HPDE6-E6E7 (cell line): ENCODE measurements at regions not wholly inside any gene's neighbourhood (a gene's known extent, or its start where the extent isn't known, plus 50 kb on each side); places are given as distances from the start of the nearest gene placed in this dataset.

Source experiments
- DNase-seq: peaks from one replicate; pipeline ENCODE4 v3.0.0; 2011; ENCODE audit warnings: missing footprints; ENCODE audit errors: extremely low spot score

- DNase-seq: no peak
Measured at GRCh38 chr20:12371990-12372389, 454.3 kb downstream of the BTBD3 start.

DNA sequence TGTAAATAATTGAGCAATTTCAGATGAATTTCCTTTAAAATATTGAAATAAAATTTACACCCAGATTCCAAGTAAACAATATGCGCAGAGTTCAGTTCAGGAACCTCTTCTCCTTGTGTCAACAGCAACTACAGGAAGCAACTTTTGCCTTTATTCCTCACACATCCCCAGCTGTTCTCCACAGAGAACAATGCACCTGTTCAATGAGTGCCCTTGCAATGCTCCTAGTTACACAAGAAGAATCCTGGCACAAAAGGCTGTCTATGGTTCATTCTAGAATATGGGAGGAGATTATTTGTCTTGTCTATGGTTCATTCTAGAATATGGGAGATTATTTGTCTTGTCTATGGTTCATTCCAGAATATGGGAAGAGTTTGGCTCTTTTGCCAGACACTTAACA, 454.9 kb downstream of the BTBD3 start:
- DNase-seq: no peak

GRCh38 chr20:12375967-12376366, 458.3 kb downstream of the BTBD3 start:
- DNase-seq: no peak

- no peak for DNase-seq
Measured at GRCh38 chr20:12383821-12384220, 466.1 kb downstream of the BTBD3 start.

- DNase-seq: no peak
Measured at GRCh38 chr20:12386821-12387220, 469.1 kb downstream of the BTBD3 start.

DNA sequence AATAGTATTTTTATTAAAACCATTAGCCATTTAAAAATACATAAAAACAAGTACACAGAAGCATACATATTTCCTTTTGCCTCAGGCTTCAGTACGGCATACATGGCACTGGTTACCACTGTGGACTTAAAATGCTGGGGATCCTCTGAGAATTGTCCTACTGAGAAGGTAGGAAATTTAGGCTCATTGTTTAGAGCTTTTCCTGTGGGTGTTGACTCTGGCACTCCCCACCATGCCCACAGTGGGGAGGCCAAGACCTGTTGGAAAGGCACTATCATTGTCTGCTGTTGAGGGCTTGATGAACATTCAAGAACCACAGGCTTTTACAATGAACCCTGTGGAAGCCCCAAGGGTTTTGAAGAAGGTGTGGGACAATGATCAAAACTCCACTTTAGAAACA, 473.4 kb downstream of the BTBD3 start:
- DNase-seq: no peak

DNA sequence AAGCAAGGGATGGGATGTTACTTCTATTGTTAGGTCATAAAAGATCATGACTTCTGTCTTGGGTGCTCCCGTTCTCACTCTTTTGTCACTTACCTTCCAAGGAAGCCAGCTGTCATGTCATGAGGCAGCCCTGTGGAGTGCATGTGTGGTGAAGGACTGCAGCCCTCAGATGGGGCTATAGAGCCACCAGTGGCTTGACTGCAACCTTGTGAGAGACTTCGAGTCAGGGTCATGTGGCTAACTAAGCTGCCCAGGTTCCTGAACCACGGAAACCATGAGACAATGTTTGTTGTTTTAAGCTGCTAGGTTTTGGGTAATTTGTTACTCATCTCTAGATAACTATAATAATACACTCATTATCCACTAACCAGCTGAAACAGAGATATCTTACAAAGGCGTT, 477.1 kb downstream of the BTBD3 start:
- DNase-seq: no peak

DNA sequence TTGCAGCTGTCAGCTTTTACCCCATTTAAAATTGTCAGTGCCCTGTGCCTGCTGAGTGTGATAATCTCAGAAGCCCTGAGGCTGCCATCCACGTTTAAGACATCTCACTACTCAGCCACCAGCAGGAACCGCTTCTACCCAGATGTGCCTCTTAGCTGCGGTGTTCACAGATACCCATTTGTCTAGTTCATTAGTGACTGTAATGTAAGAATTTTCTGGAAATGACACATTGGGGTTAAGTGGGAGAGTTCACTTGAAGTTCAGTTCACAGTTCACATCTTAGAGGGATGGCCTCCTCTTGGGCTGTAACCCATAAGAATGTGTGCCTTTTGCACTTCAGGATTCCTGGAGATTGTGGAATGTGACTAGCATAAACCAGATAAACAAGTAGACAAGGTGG, 477.7 kb downstream of the BTBD3 start:
- DNase-seq: no peak

DNA sequence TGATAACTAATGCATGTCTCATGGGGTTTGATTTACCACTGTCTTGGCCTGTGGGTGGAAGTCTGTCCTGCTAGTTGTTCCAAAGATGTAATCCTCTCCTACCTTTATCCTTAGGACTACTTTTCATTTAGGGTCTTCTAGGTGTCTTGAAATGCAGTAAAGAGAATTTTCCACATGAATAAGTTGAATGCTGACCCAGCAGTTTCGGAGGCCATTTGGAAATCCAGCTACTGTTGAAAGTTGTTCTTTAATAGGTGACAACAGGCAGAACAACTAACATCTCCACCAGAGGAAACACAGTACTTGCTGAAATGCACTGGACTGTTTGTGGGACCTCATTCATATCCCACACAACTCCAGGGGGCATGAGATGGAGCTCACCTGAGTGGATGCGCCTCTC, 478.1 kb downstream of the BTBD3 start:
- no peak for DNase-seq

GRCh38 chr20:12399110-12399836, 481.6 kb downstream of the BTBD3 start:
- DNase-seq: no peak

GRCh38 chr20:12404941-12405340, 487.2 kb downstream of the BTBD3 start:
- no peak for DNase-seq

GRCh38 chr20:12406978-12407377, 489.3 kb downstream of the BTBD3 start:
- DNase-seq: no peak

DNA sequence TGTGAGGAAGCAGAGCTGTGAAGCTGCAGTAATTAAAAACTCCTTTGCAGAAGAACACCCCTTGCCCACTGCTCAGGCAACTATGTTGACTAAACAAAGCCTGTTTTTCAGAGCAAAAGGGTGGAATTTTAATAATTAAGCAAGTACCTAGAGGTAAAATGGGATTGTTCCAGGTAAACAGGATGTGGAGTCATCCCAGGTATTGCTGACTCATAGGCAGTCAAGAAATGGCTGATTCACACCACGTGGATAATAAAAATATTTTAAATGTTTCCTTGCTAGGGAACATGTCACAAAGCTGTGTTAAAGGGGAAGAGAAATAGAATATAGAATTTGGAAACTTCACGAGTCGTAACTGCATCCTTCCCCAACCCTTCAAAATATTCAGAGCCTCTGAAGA, 491.8 kb downstream of the BTBD3 start:
- DNase-seq: peak; percentile 66

DNA sequence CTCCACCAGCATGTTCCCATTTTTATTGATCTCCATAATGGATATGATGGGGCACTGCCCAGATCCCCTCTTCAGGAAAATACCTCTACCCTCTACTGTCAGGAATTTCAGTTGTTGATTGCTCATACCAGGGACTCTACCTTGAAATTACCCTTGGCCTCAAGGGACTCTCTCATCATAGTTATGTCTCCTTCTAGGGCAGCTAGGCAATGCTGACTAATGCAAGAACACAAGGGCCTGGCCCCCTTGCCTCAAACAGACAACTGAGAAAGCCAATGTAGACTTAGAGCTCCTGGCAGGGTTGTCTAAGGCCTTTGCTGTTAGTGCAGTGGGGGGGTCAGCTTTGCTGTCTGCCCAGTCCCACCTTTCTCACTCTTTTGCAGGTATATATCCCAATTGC, 493.1 kb downstream of the BTBD3 start:
- DNase-seq: no peak

GRCh38 chr20:12411246-12411940, 493.7 kb downstream of the BTBD3 start:
- DNase-seq: no peak

- no peak for DNase-seq
Measured at GRCh38 chr20:12413116-12413515, 495.4 kb downstream of the BTBD3 start.

DNA sequence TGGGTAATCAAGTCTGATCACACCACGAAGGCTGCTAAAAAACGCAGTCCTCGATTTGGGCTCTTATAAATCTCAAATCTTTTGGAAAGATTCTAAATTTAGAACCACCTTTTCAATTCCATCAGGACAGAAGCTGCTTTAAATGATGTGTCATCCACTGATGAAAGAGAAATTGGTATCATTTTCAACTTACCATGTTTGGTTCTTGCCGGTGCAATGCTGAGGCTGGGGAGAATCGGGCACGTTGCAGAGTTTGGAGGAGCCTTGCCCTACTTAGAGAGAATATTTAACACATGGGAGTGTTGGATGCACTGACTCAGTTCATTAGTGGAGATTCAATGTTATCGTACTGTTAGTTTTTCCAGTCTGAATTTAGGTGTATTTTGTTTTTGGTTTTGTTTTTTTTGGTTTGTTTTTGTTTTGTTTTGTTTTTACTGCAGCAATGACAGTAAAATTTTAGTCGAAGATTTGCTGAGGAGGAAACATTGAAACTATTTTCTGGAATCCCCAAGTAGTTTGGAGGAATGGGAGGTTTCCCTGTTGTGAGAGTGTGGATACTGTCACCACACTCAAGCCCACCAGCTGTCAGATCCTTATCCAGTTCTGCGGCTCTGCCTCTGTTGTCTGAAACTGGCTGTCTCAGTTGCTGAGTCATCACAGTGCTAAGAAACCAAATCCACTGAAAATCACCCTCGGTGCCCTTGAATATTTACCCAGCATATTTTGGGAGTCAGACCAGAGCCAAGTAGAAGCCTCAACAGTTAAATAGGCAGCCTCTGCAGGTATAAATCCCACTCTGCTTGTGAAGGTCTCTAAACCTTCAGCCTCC, 497.0 kb downstream of the BTBD3 start:
- no peak for DNase-seq

- DNase-seq: no peak
Measured at GRCh38 chr20:12416281-12416680, 498.6 kb downstream of the BTBD3 start.

- no peak for DNase-seq
Measured at GRCh38 chr20:12433724-12434123, 516.0 kb downstream of the BTBD3 start.

- no peak for DNase-seq
Measured at GRCh38 chr20:12434672-12435071, 517.0 kb downstream of the BTBD3 start.

DNA sequence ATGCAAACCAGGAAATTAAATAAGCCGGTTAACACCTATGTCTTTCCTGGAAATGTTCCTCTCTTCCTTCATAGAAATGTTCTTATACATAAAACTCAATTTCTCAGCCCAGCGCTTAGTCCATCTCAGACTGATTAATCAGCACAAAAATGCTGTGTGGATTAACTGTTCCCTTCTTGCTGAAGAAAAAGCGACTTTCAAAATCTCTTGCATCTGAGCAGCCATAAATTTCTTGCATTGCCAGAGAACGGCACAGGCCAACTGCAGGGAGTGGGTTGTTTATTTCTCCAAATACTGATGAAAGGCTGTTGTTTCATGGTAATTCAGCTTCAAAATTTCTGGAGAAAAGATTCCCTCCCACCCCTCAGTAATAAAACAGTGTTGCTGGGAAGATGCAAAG, 517.6 kb downstream of the BTBD3 start:
- no peak for DNase-seq

DNA sequence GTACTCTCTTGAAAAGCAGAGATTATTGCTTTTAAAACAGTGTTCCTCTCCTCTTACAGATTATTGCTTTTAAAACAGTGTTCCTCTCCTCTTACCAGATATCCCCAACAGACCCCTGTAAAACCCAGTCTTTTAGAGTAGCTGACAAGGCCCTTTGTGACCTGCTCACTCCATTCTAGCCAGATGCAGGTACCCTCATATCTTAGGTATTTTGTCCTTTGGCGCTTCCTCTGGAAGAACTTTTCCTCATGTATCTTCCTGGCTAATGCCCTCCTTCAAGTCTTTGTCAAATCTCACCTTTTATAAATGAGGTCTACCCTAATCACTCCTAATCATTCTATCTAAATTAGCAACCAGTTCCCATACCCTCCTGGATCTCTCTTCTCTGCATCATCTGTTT, 536.0 kb downstream of the BTBD3 start:
- DNase-seq: no peak

DNA sequence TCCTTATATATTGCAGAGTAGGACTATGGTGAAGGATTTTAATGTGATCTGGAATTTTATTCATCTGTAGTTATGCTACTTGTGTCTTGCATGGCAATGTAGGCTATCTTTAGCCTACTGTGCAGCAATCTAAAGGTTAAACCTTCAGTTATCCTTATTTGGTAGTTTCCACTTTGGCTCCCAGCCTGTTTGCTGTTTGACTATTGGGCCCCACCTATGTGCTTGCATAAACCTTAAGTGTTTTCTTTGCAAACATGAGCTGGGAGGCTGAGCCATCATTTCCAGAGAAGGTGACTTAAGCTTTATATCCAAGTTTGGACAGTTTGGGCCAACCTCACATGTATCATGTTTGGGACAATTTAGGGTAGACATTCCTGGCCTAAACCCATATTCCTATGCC, 537.5 kb downstream of the BTBD3 start:
- no peak for DNase-seq
